NCI-H1694 (cell line): ENCODE measurements at regions not wholly inside any gene's neighbourhood (a gene's known extent, or its start where the extent isn't known, plus 50 kb on each side); places are given as distances from the start of the nearest gene placed in this dataset.

Source experiments
- DNase-seq: peaks from one replicate; lab custom pipeline; 2025; lab: John Stamatoyannopoulos, UW

GRCh38 chr6:159342146-159342545 is 172.9 kb downstream of the FNDC1 start:
- DNase-seq, result no peak

- no peak for DNase-seq
Observed at GRCh38 chr6:159334068-159334467, 164.9 kb downstream of the FNDC1 start.

- DNase-seq, result no peak
Observed at GRCh38 chr6:159331451-159331850, 162.3 kb downstream of the FNDC1 start.

- DNase-seq, result no peak
Observed at GRCh38 chr6:159329081-159329480, 159.9 kb downstream of the FNDC1 start.

- DNase-seq, result no peak
Observed at GRCh38 chr6:159328052-159328451, 158.9 kb downstream of the FNDC1 start.

GRCh38 chr6:159325476-159325875 is 156.3 kb downstream of the FNDC1 start:
- no peak for DNase-seq

- no peak for DNase-seq
Observed at GRCh38 chr6:159324596-159324995, 155.4 kb downstream of the FNDC1 start.
